Pancreas (tissue), 10 donors: ENCODE measurements at regions not wholly inside any gene's neighbourhood (a gene's known extent, or its start where the extent isn't known, plus 50 kb on each side); places are given as distances from the start of the nearest gene placed in this dataset.
A peak's percentile ranks its signal among the peaks of the same experiment; 100 is the strongest.
"Not testable (repeated sequence)": the region's sequence is repeated elsewhere in the genome, so short reads cannot be mapped to it uniquely, and the experiment has no call there.

Source experiments
- ATAC-seq, 4 donors: fragments of 200-7000 bp; cut with Tn5 transposase; one replicate each; pipeline versions ENCODE4 v1.8.0 to v1.9.1; 2020; ENCODE audit warnings: mild to moderate bottlenecking in 4 of 4, moderate library complexity in 4 of 4
- DNase-seq, 6 donors: peaks; one replicate each; pipeline ENCODE4 v3.0.0-alpha.2; 2020
- FAIRE-seq: peaks from 2 replicates; lab custom pipeline; 2012; peaks lifted over from hg19 to GRCh38; lab: Jason Lieb, UNC
- H3K27ac ChIP-seq, 4 donors: fragments of 200-600 bp; sonication (generic); 1 replicate in 3 of 4; 2 replicates in 1 of 4; pipeline versions ENCODE4 v1.5.0 to v1.8.0; 2020
- H3K27me3 ChIP-seq, 4 donors: fragments of 200-600 bp; one replicate each; pipeline ENCODE4 v1.8.0; 2021
- H3K36me3 ChIP-seq, 3 donors: fragments of 200-600 bp; sonication (generic) in 1 of 3; one replicate each; pipeline versions ENCODE4 v1.5.0 to v1.8.0; 2020 to 2021
- H3K4me1 ChIP-seq, 3 donors: fragments of 200-600 bp; one replicate each; pipeline ENCODE4 v1.8.0; 2021
- H3K4me3 ChIP-seq, 4 donors: fragments of 200-600 bp; sonication (generic) in 2 of 4; one replicate each; pipeline versions ENCODE4 v1.5.0 to v1.8.0; 2020 to 2021
- H3K9me3 ChIP-seq, 4 donors: fragments of 200-600 bp; one replicate each; pipeline ENCODE4 v1.8.0; 2021
- WGBS, 2 donors: extraction: QIAGEN DNeasy Blood & Tissue Kit; methylation state at CpG; one replicate each; pipeline ENCODE4 v1.1.7; 2013; 5-methylcytosine and 5-hydroxymethylcytosine counted together
- intact Hi-C, 3 donors: fragments of 100-400 bp; cut with DNase I; formaldehyde crosslinking; loops; one replicate each; pipeline versions ENCODE4 v1.11.1 to v1.14.2; 2022
- TF ChIP-seq, protein P1 (sequence below), 4 donors: fragments of 200-600 bp; sonication (generic) in 3 of 4; IDR thresholded peaks; one replicate each; pipeline versions ENCODE4 v1.5.0 to v1.8.0; 2021; ENCODE audit warnings: antibody characterized with exemption in 4 of 4
- donor health status: healthy with polysubstance abuse.
- donor health status: DM: no; HTN: no; CAD: no; lungs with moderate emphysema.
- donor health status: DM: no; HTN: no; CAD: no.
- donor health status: control.
- donor health status: control.
- donor health status: Bipolar disorder and iron deficiency.
- donor health status: DM: yes; HTN: yes; CAD: no.
- donor health status: DM: no; HTN: no; CAD: no.
- donor health status: DM: no; HTN: no; CAD: no.
- donor health status: DM: yes; HTN: yes; CAD: no.

DNA sequence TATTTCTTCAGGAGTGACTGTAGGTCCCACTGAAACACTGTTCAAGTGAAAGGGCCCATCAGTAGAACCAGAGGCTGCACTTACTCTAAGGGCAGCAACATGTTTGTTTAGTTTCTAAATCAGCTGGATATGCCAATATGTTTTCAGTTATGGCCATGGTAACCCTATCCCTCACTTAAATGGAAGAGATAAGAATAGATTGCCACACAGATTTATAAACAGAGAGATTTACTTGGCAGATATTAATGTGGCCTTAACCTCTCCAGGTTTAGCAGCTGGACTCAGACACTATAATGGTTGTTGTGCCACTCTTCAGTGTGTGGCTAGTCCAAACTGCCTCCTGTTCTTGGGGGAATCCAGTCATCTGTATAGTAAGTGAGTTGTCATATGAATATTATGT, 354.1 kb downstream of the TEX13C start:
- H3K27ac ChIP-seq = no peak overlapping the region
- H3K27me3 ChIP-seq = no peaks in the 10 kb centered on the region
- no peaks in the 10 kb centered on the region for H3K36me3 ChIP-seq
- H3K4me3 ChIP-seq = no peak overlapping the region
- FAIRE-seq (no peak), ATAC-seq (no peak), DNase-seq (no peak)
- intact Hi-C loops = no loop called here
- TF ChIP-seq, protein P1, sequence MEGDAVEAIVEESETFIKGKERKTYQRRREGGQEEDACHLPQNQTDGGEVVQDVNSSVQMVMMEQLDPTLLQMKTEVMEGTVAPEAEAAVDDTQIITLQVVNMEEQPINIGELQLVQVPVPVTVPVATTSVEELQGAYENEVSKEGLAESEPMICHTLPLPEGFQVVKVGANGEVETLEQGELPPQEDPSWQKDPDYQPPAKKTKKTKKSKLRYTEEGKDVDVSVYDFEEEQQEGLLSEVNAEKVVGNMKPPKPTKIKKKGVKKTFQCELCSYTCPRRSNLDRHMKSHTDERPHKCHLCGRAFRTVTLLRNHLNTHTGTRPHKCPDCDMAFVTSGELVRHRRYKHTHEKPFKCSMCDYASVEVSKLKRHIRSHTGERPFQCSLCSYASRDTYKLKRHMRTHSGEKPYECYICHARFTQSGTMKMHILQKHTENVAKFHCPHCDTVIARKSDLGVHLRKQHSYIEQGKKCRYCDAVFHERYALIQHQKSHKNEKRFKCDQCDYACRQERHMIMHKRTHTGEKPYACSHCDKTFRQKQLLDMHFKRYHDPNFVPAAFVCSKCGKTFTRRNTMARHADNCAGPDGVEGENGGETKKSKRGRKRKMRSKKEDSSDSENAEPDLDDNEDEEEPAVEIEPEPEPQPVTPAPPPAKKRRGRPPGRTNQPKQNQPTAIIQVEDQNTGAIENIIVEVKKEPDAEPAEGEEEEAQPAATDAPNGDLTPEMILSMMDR (IDR thresholded peaks at IDR 0.05) = no peak
- H3K4me1 ChIP-seq = no peaks in the 10 kb centered on the region
- H3K9me3 ChIP-seq = no peaks in the 10 kb centered on the region

DNA sequence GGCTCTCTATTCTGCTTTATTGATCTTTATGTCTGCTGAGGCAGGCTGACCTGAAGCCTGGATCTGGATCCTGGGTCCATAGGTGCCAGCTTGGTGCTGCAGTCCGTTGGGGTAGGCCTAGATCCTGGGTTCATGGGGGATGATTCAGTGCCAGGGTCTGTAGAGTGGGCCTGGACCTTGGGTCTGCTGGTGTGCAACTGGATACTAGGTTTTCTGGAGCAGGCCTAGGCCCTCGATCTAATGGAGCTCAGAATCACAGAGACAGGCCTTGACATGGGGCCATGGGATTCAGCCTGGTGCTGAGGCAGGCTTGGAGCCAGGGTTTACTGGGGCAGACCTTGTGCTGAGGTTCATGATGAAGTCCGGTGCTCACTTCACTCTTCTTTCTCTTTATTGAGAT, 358.6 kb downstream of the TEX13C start:
- Histone ChIP-seq H3K4me3 (no peak overlapping the region), H3K27ac (no peak overlapping the region), H3K4me1 (no peaks in the 10 kb centered on the region), H3K9me3 (no peaks in the 10 kb centered on the region), H3K27me3 (no peaks in the 10 kb centered on the region), H3K36me3 (no peaks in the 10 kb centered on the region)
- DNase-seq (no peak), FAIRE-seq (no peak), ATAC-seq (no peak)
- intact Hi-C loops = no loop called here
- TF ChIP-seq, protein P1 (IDR thresholded peaks at IDR 0.05) = no peak
- WGBS, 2 donors = 36 to 50% methylated on average over 3 of the region's 3 CpGs

DNA sequence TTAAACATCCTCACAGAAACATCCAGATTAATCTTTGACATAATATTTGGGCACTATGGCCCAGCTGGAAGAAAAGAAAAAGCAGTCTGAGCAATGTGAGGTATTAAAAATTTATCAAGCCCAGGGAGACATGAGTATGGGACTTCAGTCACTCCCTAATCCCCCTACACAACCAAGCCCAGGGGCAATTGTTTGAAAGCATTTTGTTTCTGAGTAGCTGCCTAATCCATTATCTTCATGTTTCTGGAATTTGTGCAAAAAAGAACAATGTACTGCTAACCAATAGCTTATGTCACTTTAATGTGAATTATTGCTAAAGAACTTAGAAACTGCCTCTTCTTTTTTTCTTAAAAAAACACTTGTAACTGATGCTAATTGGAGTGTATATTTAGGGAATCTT, 360.7 kb downstream of the TEX13C start:
- Histone ChIP-seq H3K27me3 (no peaks in the 10 kb centered on the region), H3K27ac (no peak overlapping the region), H3K36me3 (no peaks in the 10 kb centered on the region), H3K9me3 (no peaks in the 10 kb centered on the region), H3K4me3 (no peak overlapping the region), H3K4me1 (no peaks in the 10 kb centered on the region)
- intact Hi-C loops = no loop called here
- ATAC-seq = no peak
- TF ChIP-seq, protein P1 (IDR thresholded peaks at IDR 0.05) = no peak
- FAIRE-seq = no peak
- DNase-seq = no peak

DNA sequence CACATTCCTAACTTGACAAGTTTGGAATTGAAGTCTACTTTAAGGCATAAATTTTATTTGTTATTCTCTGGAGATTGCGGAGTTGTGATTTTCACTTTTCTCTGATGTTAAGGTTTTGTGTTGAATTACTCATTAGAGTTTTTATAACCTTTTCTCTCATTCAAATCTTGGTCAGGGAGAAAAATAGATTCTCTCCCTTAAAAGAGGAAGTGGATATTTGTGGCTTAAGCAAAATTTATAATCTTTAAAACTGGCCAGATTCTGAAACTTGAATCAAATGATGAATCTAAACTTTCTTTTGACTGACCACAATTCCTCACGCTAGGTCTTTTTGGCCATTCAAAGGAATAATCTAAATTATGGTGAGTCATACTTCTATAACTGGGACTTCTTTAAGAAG, 361.4 kb downstream of the TEX13C start:
- FAIRE-seq = no peak
- no peak overlapping the region for H3K27ac ChIP-seq
- H3K27me3 ChIP-seq = no peaks in the 10 kb centered on the region
- intact Hi-C loops = no loop called here
- no peak for ATAC-seq
- DNase-seq = no peak
- H3K36me3 ChIP-seq = no peaks in the 10 kb centered on the region
- TF ChIP-seq, protein P1 (IDR thresholded peaks at IDR 0.05) = no peak
- no peaks in the 10 kb centered on the region for H3K4me1 ChIP-seq
- no peaks in the 10 kb centered on the region for H3K9me3 ChIP-seq
- no peak overlapping the region for H3K4me3 ChIP-seq
- WGBS, 2 donors = 64 to 77% methylated on average over 2 of the region's 2 CpGs

DNA sequence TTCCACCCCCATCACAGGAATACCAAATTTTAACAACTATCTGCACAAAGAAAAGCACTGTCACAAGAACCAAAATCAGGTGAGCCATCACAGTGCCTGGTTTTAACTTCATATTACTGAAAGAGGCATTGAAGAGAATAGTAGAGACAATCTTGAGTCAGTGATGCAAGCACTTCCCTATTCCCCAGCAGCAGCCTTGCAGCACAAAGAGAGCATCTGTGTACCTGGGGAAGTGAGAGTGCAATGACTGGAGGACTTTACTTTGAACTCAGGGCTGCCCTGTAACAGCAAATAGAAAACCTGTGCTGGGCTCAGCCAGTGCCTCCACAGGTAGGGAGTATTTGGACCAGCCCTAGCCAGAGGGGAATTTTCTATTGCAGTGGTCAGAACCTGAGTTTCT, 361.8 kb downstream of the TEX13C start:
- Histone ChIP-seq H3K27ac (no peak overlapping the region), H3K9me3 (no peaks in the 10 kb centered on the region), H3K4me1 (no peaks in the 10 kb centered on the region), H3K4me3 (no peak overlapping the region), H3K27me3 (no peaks in the 10 kb centered on the region), H3K36me3 (no peaks in the 10 kb centered on the region)
- TF ChIP-seq, protein P1 (IDR thresholded peaks at IDR 0.05) = no peak
- intact Hi-C loops = no loop called here
- DNase-seq (no peak), FAIRE-seq (no peak), ATAC-seq (no peak)

DNA sequence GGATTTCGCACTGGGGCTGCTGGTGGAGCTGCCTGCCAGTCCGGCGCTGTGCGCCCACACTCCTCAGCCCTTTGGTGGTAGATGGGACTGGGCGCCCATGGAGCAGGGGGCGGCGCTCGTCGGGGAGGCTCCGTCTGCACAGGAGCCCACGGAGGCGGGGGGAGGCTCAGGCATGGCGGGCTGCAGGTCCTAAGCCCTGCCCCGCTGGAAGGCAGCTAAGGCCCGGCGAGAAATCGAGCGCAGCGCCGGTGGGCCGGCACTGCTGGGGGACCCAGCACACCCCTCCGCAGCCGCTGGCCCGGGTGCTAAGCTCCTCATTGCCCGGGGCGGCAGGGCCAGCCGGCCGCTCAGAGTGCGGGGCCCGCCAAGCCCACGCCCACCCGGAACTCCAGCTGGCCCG, 370.9 kb downstream of the TEX13C start:
- H3K27ac ChIP-seq, H3K4me1 ChIP-seq, H3K9me3 ChIP-seq, H3K27me3 ChIP-seq, FAIRE-seq, H3K4me3 ChIP-seq, ATAC-seq, H3K36me3 ChIP-seq, intact Hi-C loops: not testable (repeated sequence)
- DNase-seq = peak in 1 of 6 donors; percentile 57
- 71 to 86% methylated on average over 29 to 33 of the region's 33 CpGs for WGBS, 2 donors
